Fibroblast of skin of left quadriceps (primary cell): ENCODE measurements at regions not wholly inside any gene's neighbourhood (a gene's known extent, or its start where the extent isn't known, plus 50 kb on each side); places are given as distances from the start of the nearest gene placed in this dataset.
"Not testable (repeated sequence)": the region's sequence is repeated elsewhere in the genome, so short reads cannot be mapped to it uniquely, and the experiment has no call there.

Source experiments
- DNase-seq, 2 experiments: peaks; one replicate each; pipeline ENCODE4 v3.0.0-alpha.2; 2013; ENCODE audit warnings: low read depth in 2 of 2

- DNase-seq = no peak
Measured at GRCh38 chr1:118461154-118461553, 276.1 kb upstream of the SPAG17 start.

GRCh38 chr1:118459871-118460270 is 274.8 kb upstream of the SPAG17 start:
- no peak for DNase-seq

- DNase-seq = not testable (repeated sequence)
Measured at GRCh38 chr1:118453856-118454255, 268.8 kb upstream of the SPAG17 start.

GRCh38 chr1:118445156-118445555 is 260.1 kb upstream of the SPAG17 start:
- no peak for DNase-seq

GRCh38 chr1:118442214-118442613 is 257.2 kb upstream of the SPAG17 start:
- DNase-seq = no peak

- DNase-seq = no peak
Measured at GRCh38 chr1:118437664-118438063, 252.6 kb upstream of the SPAG17 start.

- DNase-seq = no peak
Measured at GRCh38 chr1:118429856-118430255, 244.8 kb upstream of the SPAG17 start.

GRCh38 chr1:118421868-118422350 is 236.9 kb upstream of the SPAG17 start:
- no peak for DNase-seq

GRCh38 chr1:118404024-118404423 is 219.0 kb upstream of the SPAG17 start:
- DNase-seq = no peak

- no peak for DNase-seq
Measured at GRCh38 chr1:118397496-118397859, 212.4 kb upstream of the SPAG17 start.

GRCh38 chr1:118396829-118397495 is 211.9 kb upstream of the SPAG17 start:
- no peak for DNase-seq

- no peak for DNase-seq
Measured at GRCh38 chr1:118396279-118396678, 211.3 kb upstream of the SPAG17 start.

GRCh38 chr1:118395430-118395991 is 210.5 kb upstream of the SPAG17 start:
- no peak for DNase-seq

GRCh38 chr1:118390955-118391354 is 205.9 kb upstream of the SPAG17 start:
- no peak for DNase-seq

- DNase-seq = no peak
Measured at GRCh38 chr1:118388301-118388959, 203.4 kb upstream of the SPAG17 start.

GRCh38 chr1:118381197-118381869 is 196.3 kb upstream of the SPAG17 start:
- no peak for DNase-seq

GRCh38 chr1:118377183-118377582 is 192.2 kb upstream of the SPAG17 start:
- not testable (repeated sequence) for DNase-seq

GRCh38 chr1:118371612-118372011 is 186.6 kb upstream of the SPAG17 start:
- DNase-seq = no peak

- no peak for DNase-seq
Measured at GRCh38 chr1:118370861-118371260, 185.8 kb upstream of the SPAG17 start.

- peak; percentile 24 to 29 for DNase-seq
Measured at GRCh38 chr1:118366286-118366685, 181.3 kb upstream of the SPAG17 start.

GRCh38 chr1:118364882-118365281 is 179.9 kb upstream of the SPAG17 start:
- DNase-seq = no peak

- DNase-seq = no peak
Measured at GRCh38 chr1:118363396-118363795, 178.4 kb upstream of the SPAG17 start.

GRCh38 chr1:118360817-118361216 is 175.8 kb upstream of the SPAG17 start:
- DNase-seq = peak; percentile 68 to 72
